GM23338 (cell line): ENCODE measurements at regions not wholly inside any gene's neighbourhood (a gene's known extent, or its start where the extent isn't known, plus 50 kb on each side); places are given as distances from the start of the nearest gene placed in this dataset.

Source experiments
- CTCF ChIP-seq, 2 experiments: fragments of 200-600 bp in 1 of 2; sonication (generic) in 1 of 2; conservative IDR thresholded peaks; 2 replicates each; pipeline versions ENCODE4 v1.5.1 to v1.6.1; 2016 to 2017; ENCODE audit warnings: antibody characterized with exemption in 2 of 2, low read depth in 2 of 2, mild to moderate bottlenecking in 2 of 2, moderate library complexity in 1 of 2
- ETS1 ChIP-seq: IDR thresholded peaks from 2 replicates; pipeline ENCODE4 v1.6.1; 2016; ENCODE audit warnings: antibody characterized with exemption
- EZH2 ChIP-seq: fragments of 200-600 bp; sonication (generic); IDR thresholded peaks from one replicate; pipeline ENCODE4 v1.8.0; 2017; ENCODE audit warnings: antibody characterized with exemption, mild to moderate bottlenecking, low read depth; ENCODE audit not compliant: unreplicated experiment
- EZH2phosphoT487 ChIP-seq: fragments of 200-600 bp; sonication (generic); IDR thresholded peaks from one replicate; pipeline ENCODE4 v1.8.1; 2018; ENCODE audit warnings: antibody characterized with exemption; ENCODE audit not compliant: unreplicated experiment
- POLR2AphosphoS5 ChIP-seq: IDR thresholded peaks from 2 replicates; pipeline ENCODE4 v1.6.1; 2016; ENCODE audit warnings: antibody characterized with exemption, low read depth
- REST ChIP-seq: IDR thresholded peaks from one replicate; pipeline ENCODE4 v1.6.1; 2018; ENCODE audit warnings: antibody characterized with exemption; ENCODE audit not compliant: unreplicated experiment
- STAT1 ChIP-seq: IDR thresholded peaks from one replicate; pipeline ENCODE4 v1.6.1; 2016; ENCODE audit warnings: antibody characterized with exemption; ENCODE audit not compliant: unreplicated experiment
- ZNF114 ChIP-seq: fragments of 250-450 bp; sonication (Bioruptor Pico); IDR thresholded peaks from 2 replicates; pipeline ENCODE4 v1.5.0; 2020; ENCODE audit warnings: mild to moderate bottlenecking, moderate library complexity

- TF ChIP-seq CTCF (conservative IDR thresholded peaks at IDR 0.05; ENCODE audit: low read depth in 2 of 2) (no peak), ETS1 (no peak), EZH2phosphoT487 (no peak), REST (no peak), EZH2 (no peak), POLR2AphosphoS5 (no peak), STAT1 (no peak), ZNF114 (CRISPR knock-in tag) (no peak)
Observed at GRCh38 chr11:134940441-134941126, 528.5 kb upstream of the B3GAT1 start.
